H1 (cell line): ENCODE measurements at regions not wholly inside any gene's neighbourhood (a gene's known extent, or its start where the extent isn't known, plus 50 kb on each side); places are given as distances from the start of the nearest gene placed in this dataset.

Source experiments
- CTCF ChIA-PET: fragments of 300-600 bp; sonication (Branson Sonifier 250); formaldehyde crosslinking; loops from one replicate; lab custom pipeline; 2021; ENCODE audit not compliant: partially characterized antibody; lab: Charles Lee
- POLR2A ChIA-PET: fragments of 300-600 bp; sonication (Branson Sonifier 250); formaldehyde crosslinking; loops from one replicate; lab custom pipeline; 2021; ENCODE audit warnings: inconsistent platforms; ENCODE audit not compliant: partially characterized antibody; lab: Charles Lee
- DNase-seq, 2 experiments: peaks; one replicate each; pipeline versions ENCODE4 v3.0.0 to v3.0.0-alpha.2; 2010 to 2022; ENCODE audit warnings: low spot score in 2 of 2, low read depth in 1 of 2, mixed read lengths in 1 of 2
- FAIRE-seq: peaks from 2 replicates; lab custom pipeline; 2011; peaks lifted over from hg19 to GRCh38; lab: Jason Lieb, UNC
- H2AFZ ChIP-seq: 2 replicates; pipeline ENCODE4 v1.8.1; 2012; ENCODE audit warnings: low read length, inconsistent platforms
- H2AK5ac ChIP-seq: 2 replicates; pipeline ENCODE4 v1.6.1; 2013; ENCODE audit warnings: low read depth, low read length
- H2BK120ac ChIP-seq: replicated peaks from 2 replicates; pipeline ENCODE3; 2013; ENCODE audit warnings: low read depth, low read length, inconsistent platforms
- H2BK12ac ChIP-seq: 2 replicates; pipeline ENCODE4 v1.6.1; 2013; ENCODE audit warnings: low read depth, low read length
- H2BK15ac ChIP-seq: 2 replicates; pipeline ENCODE4 v1.6.1; 2013; ENCODE audit warnings: low read length
- H2BK20ac ChIP-seq: 2 replicates; pipeline ENCODE4 v1.6.1; 2013; ENCODE audit warnings: low read length
- H2BK5ac ChIP-seq: 2 replicates; pipeline ENCODE4 v1.6.1; 2013; ENCODE audit warnings: low read depth, low read length
- H3K14ac ChIP-seq: 2 replicates; pipeline ENCODE4 v1.6.1; 2013; ENCODE audit warnings: inconsistent platforms; ENCODE audit not compliant: insufficient read length
- H3K18ac ChIP-seq: 2 replicates; pipeline ENCODE4 v1.6.1; 2013; ENCODE audit warnings: low read length; ENCODE audit errors: extremely low read depth
- H3K23ac ChIP-seq: 2 replicates; pipeline ENCODE4 v1.6.1; 2013; ENCODE audit warnings: inconsistent platforms; ENCODE audit not compliant: insufficient read length
- H3K23me2 ChIP-seq: 2 replicates; pipeline ENCODE4 v1.6.1; 2013; ENCODE audit warnings: low read depth, low read length
- H3K27ac ChIP-seq: 2 replicates; pipeline ENCODE4 v1.6.1; 2011; ENCODE audit warnings: low read depth, low read length, inconsistent platforms
- H3K27me3 ChIP-seq, 4 experiments: replicated peaks in 1 of 4; 1 replicate in 1 of 4; 2 replicates in 3 of 4; pipeline versions ENCODE4 v1.6.1 to v1.8.1; 2011 to 2013; ENCODE audit warnings: low read length in 3 of 4, mild to moderate bottlenecking in 3 of 4, inconsistent platforms in 2 of 4, mixed read lengths in 2 of 4, moderate library complexity in 1 of 4; ENCODE audit not compliant: control insufficient read depth in 3 of 4, insufficient read depth in 3 of 4; ENCODE audit errors: extremely low read depth in 1 of 4
- H3K36me3 ChIP-seq, 4 experiments: 2 replicates each; pipeline versions ENCODE4 v1.6.1 to v1.8.1; 2011 to 2013; ENCODE audit warnings: mild to moderate bottlenecking in 4 of 4, low read length in 3 of 4, moderate library complexity in 2 of 4, control low read depth in 1 of 4, inconsistent platforms in 1 of 4; ENCODE audit not compliant: insufficient read depth in 4 of 4, control insufficient read depth in 2 of 4
- H3K4ac ChIP-seq: replicated peaks from 2 replicates; pipeline ENCODE3; 2013; ENCODE audit warnings: low read length, low read depth, mixed read lengths, inconsistent platforms; ENCODE audit not compliant: insufficient read length
- H3K4me1 ChIP-seq, 4 experiments: replicated peaks in 1 of 4; 1 replicate in 1 of 4; 2 replicates in 3 of 4; pipeline versions ENCODE4 v1.6.1 to v1.8.1; 2011 to 2013; ENCODE audit warnings: low read length in 3 of 4, inconsistent platforms in 2 of 4, mixed read lengths in 1 of 4; ENCODE audit not compliant: insufficient read depth in 4 of 4, control insufficient read depth in 3 of 4
- H3K4me2 ChIP-seq, 2 experiments: 2 replicates each; pipeline versions ENCODE4 v1.6.1 to v1.8.1; 2011 to 2013; ENCODE audit warnings: low read depth in 2 of 2, low read length in 2 of 2, control low read depth in 1 of 2, inconsistent platforms in 1 of 2, mild to moderate bottlenecking in 1 of 2; ENCODE audit not compliant: insufficient read depth in 1 of 2
- H3K4me3 ChIP-seq, 4 experiments: fragments of 200-600, 300-600 bp in 1 of 4; sonication (generic), shearing (Covaris generic), sonication (Bioruptor Twin) in 1 of 4; 2 replicates each; pipeline versions ENCODE4 v1.5.1 to v1.8.1; 2011 to 2016; ENCODE audit warnings: low read length in 4 of 4, low read depth in 3 of 4, control low read depth in 2 of 4, inconsistent platforms in 2 of 4, mild to moderate bottlenecking in 2 of 4, mixed read lengths in 1 of 4, moderate library complexity in 1 of 4; ENCODE audit not compliant: insufficient read depth in 2 of 4; ENCODE audit errors: extremely low read depth in 1 of 4
- H3K56ac ChIP-seq: replicated peaks from 2 replicates; pipeline ENCODE3; 2013; ENCODE audit warnings: low read depth, mild to moderate bottlenecking, mixed read lengths, low read length, inconsistent platforms; ENCODE audit not compliant: insufficient read length
- H3K79me1 ChIP-seq: 2 replicates; pipeline ENCODE4 v1.6.1; 2013; ENCODE audit warnings: low read depth, low read length, control low read depth
- H3K79me2 ChIP-seq, 2 experiments: 2 replicates each; pipeline versions ENCODE4 v1.6.1 to v1.8.1; 2012 to 2013; ENCODE audit warnings: low read length in 2 of 2, mild to moderate bottlenecking in 2 of 2, inconsistent platforms in 1 of 2; ENCODE audit not compliant: insufficient read depth in 2 of 2, control insufficient read depth in 1 of 2
- H3K9ac ChIP-seq, 4 experiments: replicated peaks in 1 of 4; 1 replicate in 1 of 4; 2 replicates in 3 of 4; pipeline versions ENCODE4 v1.6.1 to v1.8.1; 2011 to 2013; ENCODE audit warnings: low read depth in 3 of 4, low read length in 3 of 4, control low read depth in 2 of 4, mild to moderate bottlenecking in 2 of 4, moderate library complexity in 2 of 4, inconsistent platforms in 1 of 4; ENCODE audit errors: extremely low read depth in 1 of 4
- H3K9me3 ChIP-seq, 2 experiments: 2 replicates each; pipeline versions ENCODE4 v1.6.1 to v1.8.1; 2012 to 2013; ENCODE audit warnings: mild to moderate bottlenecking in 2 of 2, moderate library complexity in 2 of 2, control low read depth in 1 of 2, inconsistent platforms in 1 of 2, low read depth in 1 of 2, low read length in 1 of 2, mixed read lengths in 1 of 2; ENCODE audit not compliant: insufficient read depth in 2 of 2
- H4K20me1 ChIP-seq, 2 experiments: replicated peaks in 1 of 2; 2 replicates each; pipeline versions ENCODE3 to v1.8.1; 2011 to 2013; ENCODE audit warnings: inconsistent platforms in 2 of 2, low read length in 2 of 2, mild to moderate bottlenecking in 1 of 2; ENCODE audit not compliant: insufficient read depth in 2 of 2, control insufficient read depth in 1 of 2
- H4K5ac ChIP-seq: 2 replicates; pipeline ENCODE4 v1.6.1; 2013; ENCODE audit warnings: low read length, low read depth, mixed read lengths, inconsistent platforms; ENCODE audit not compliant: insufficient read length
- H4K8ac ChIP-seq: 2 replicates; pipeline ENCODE4 v1.8.0; 2013; ENCODE audit warnings: mild to moderate bottlenecking, moderate library complexity, low read length, inconsistent platforms; ENCODE audit not compliant: insufficient read depth; ENCODE audit errors: extremely low read depth
- H4K91ac ChIP-seq: replicated peaks from 2 replicates; pipeline ENCODE3; 2013; ENCODE audit warnings: low read length, mixed read lengths, inconsistent platforms; ENCODE audit not compliant: insufficient read length
- CHD2 ChIP-seq: IDR thresholded peaks from 2 replicates; pipeline ENCODE4 v1.6.1; 2012; ENCODE audit warnings: low read length, improper control_type of control experiment
- GTF2F1 ChIP-seq: IDR thresholded peaks from 2 replicates; pipeline ENCODE4 v1.6.1; 2012; ENCODE audit warnings: low read depth, low read length, improper control_type of control experiment, borderline replicate concordance
- POLR2AphosphoS5 ChIP-seq: IDR thresholded peaks from 2 replicates; pipeline ENCODE4 v1.6.1; 2011; ENCODE audit warnings: low read depth, low read length
- RAD21 ChIP-seq, 2 experiments: IDR thresholded peaks in 1 of 2; conservative IDR thresholded peaks in 1 of 2; 2 replicates each; pipeline ENCODE4 v1.6.1; 2011; ENCODE audit warnings: low read depth in 2 of 2, low read length in 2 of 2, improper control_type of control experiment in 1 of 2, inconsistent platforms in 1 of 2, mild to moderate bottlenecking in 1 of 2, moderate library complexity in 1 of 2
- SIN3A ChIP-seq, 2 experiments: IDR thresholded peaks in 1 of 2; conservative IDR thresholded peaks in 1 of 2; 2 replicates each; pipeline ENCODE4 v1.6.1; 2011 to 2012; ENCODE audit warnings: low read length in 2 of 2, improper control_type of control experiment in 1 of 2, low read depth in 1 of 2, mild to moderate bottlenecking in 1 of 2
- TAF7 ChIP-seq: optimal IDR thresholded peaks from 2 replicates; pipeline ENCODE3; 2011; ENCODE audit warnings: low read depth, mild to moderate bottlenecking, inconsistent platforms, low read length, moderate library complexity, borderline replicate concordance
- TCF12 ChIP-seq: IDR thresholded peaks from 2 replicates; pipeline ENCODE4 v1.6.1; 2011; ENCODE audit warnings: low read depth, mild to moderate bottlenecking, low read length
- ZNF274 ChIP-seq: IDR thresholded peaks from 2 replicates; pipeline ENCODE4 v1.7.0; 2012; ENCODE audit warnings: low read length, borderline replicate concordance; ENCODE audit errors: extremely low read depth
- WGBS, 2 experiments: shearing (Covaris generic) in 1 of 2; methylation state at CpG; one replicate each; pipeline versions ENCODE4 v1.1.6 to v1.1.7; 2013 to 2015; ENCODE audit warnings: low lambda C conversion rate in 2 of 2, mixed read lengths in 2 of 2, inconsistent platforms in 1 of 2, low coverage in 1 of 2, missing lambda C conversion rate in 1 of 2; ENCODE audit not compliant: insufficient replicate concordance in 2 of 2, insufficient coverage in 1 of 2, insufficient read length in 1 of 2; ENCODE audit errors: extremely low coverage in 1 of 2, missing lambda C conversion rate in 1 of 2; 5-methylcytosine and 5-hydroxymethylcytosine counted together
- TF ChIP-seq, protein P1 (sequence below): IDR thresholded peaks from 2 replicates; pipeline ENCODE4 v1.6.1; 2012; ENCODE audit warnings: low read length, inconsistent platforms
- TF ChIP-seq, protein P2 (sequence below): IDR thresholded peaks from 2 replicates; pipeline ENCODE4 v1.6.1; 2011; ENCODE audit warnings: low read length, improper control_type of control experiment
- TF ChIP-seq, protein P3 (sequence below): IDR thresholded peaks from 2 replicates; pipeline ENCODE4 v1.6.1; 2012; ENCODE audit warnings: inconsistent platforms

DNA sequence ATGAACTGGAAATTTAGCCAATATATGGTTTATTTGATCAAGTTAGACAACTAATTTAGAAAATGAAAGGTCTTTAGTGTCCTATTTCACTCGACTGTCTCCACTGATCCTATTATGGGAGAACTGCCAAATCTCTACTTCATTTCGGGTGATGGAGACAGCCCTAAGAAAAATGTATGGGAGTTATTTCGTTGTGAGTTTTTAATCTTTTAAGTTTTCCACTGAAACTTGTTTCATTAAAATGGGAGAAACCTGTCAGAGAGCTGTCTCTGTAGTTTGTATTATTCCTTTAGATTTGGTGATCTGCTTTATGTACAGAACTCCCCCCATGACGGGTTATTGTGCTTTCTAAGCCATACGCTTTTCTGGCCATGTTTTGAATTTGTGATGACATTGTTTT is 899.7 kb downstream of the ADGRL2 start:
- WGBS, 2 experiments, result 93% methylated on average over 5 of the region's 5 CpGs; no CpG with 5 or more reads in 1 of the 2 experiments
- POLR2A ChIA-PET, result no interaction called here
- FAIRE-seq, result no peak
- TF ChIP-seq, protein P1, sequence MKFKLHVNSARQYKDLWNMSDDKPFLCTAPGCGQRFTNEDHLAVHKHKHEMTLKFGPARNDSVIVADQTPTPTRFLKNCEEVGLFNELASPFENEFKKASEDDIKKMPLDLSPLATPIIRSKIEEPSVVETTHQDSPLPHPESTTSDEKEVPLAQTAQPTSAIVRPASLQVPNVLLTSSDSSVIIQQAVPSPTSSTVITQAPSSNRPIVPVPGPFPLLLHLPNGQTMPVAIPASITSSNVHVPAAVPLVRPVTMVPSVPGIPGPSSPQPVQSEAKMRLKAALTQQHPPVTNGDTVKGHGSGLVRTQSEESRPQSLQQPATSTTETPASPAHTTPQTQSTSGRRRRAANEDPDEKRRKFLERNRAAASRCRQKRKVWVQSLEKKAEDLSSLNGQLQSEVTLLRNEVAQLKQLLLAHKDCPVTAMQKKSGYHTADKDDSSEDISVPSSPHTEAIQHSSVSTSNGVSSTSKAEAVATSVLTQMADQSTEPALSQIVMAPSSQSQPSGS, result no peak
- TF ChIP-seq ZNF274, result no peak
- TF ChIP-seq GTF2F1, result no peak
- no peak for TF ChIP-seq POLR2AphosphoS5
- no peak for TF ChIP-seq TAF7
- TF ChIP-seq, protein P2, sequence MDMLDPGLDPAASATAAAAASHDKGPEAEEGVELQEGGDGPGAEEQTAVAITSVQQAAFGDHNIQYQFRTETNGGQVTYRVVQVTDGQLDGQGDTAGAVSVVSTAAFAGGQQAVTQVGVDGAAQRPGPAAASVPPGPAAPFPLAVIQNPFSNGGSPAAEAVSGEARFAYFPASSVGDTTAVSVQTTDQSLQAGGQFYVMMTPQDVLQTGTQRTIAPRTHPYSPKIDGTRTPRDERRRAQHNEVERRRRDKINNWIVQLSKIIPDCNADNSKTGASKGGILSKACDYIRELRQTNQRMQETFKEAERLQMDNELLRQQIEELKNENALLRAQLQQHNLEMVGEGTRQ, result no peak
- TF ChIP-seq RAD21 (IDR thresholded peaks at IDR 0.05 in 1 of 2, conservative IDR thresholded peaks at IDR 0.05 in 1 of 2; ENCODE audit: low read depth in 2 of 2, low read length in 2 of 2), result no peak
- TF ChIP-seq CHD2, result no peak
- TF ChIP-seq SIN3A (conservative IDR thresholded peaks at IDR 0.05 in 1 of 2, IDR thresholded peaks at IDR 0.05 in 1 of 2; ENCODE audit: low read depth in 1 of 2, low read length in 2 of 2), result no peak
- TF ChIP-seq, protein P3, sequence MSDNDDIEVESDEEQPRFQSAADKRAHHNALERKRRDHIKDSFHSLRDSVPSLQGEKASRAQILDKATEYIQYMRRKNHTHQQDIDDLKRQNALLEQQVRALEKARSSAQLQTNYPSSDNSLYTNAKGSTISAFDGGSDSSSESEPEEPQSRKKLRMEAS, result no peak
- no peak for TF ChIP-seq TCF12

More for the DNA sequence above, 899.7 kb downstream of the ADGRL2 start:
- H3K27ac ChIP-seq, result no peak overlapping the region
- H2AK5ac ChIP-seq, result no peak overlapping the region
- H3K9ac ChIP-seq, result no peak overlapping the region
- no peak overlapping the region for H3K56ac ChIP-seq
- no peak overlapping the region for H4K8ac ChIP-seq
- no peak overlapping the region for H3K14ac ChIP-seq
- no peak overlapping the region for H2BK12ac ChIP-seq
- H4K20me1 ChIP-seq, result peaks cover 0 to 1% of the 10 kb centered on the region in 2 experiments
- H3K4me1 ChIP-seq, result no peaks in the 10 kb centered on the region
- no peak overlapping the region for H2AFZ ChIP-seq
- no peaks in the 10 kb centered on the region for H3K9me3 ChIP-seq
- H3K4me2 ChIP-seq, result no peak overlapping the region
- no peak overlapping the region for H3K4me3 ChIP-seq
- no peak overlapping the region for H3K4ac ChIP-seq
- H3K23me2 ChIP-seq, result no peaks in the 10 kb centered on the region
- no peak overlapping the region for H2BK5ac ChIP-seq
- no peak for DNase-seq
- no peak overlapping the region for H2BK15ac ChIP-seq
- no peaks in the 10 kb centered on the region for H3K79me2 ChIP-seq
- CTCF ChIA-PET, result interaction anchor here (0.7 kb wide), 1 partner anchor 15 kb away, joined by 3 read pairs; no protein-coding TSS in a partner anchor
- H2BK20ac ChIP-seq, result no peak overlapping the region
- no peak overlapping the region for H3K18ac ChIP-seq
- no peaks in the 10 kb centered on the region for H3K79me1 ChIP-seq
- H2BK120ac ChIP-seq, result no peak overlapping the region
- no peaks in the 10 kb centered on the region for H3K36me3 ChIP-seq
- H3K27me3 ChIP-seq, result no peaks in the 10 kb centered on the region
- no peak overlapping the region for H3K23ac ChIP-seq
- H4K5ac ChIP-seq, result no peak overlapping the region
- no peak overlapping the region for H4K91ac ChIP-seq
